ENCODE measurements at regions not wholly inside any gene's neighbourhood (a gene's known extent, or its start where the extent isn't known, plus 50 kb on each side); places are given as distances from the start of the nearest gene placed in this dataset.
A peak's percentile ranks its signal among the peaks of the same experiment; 100 is the strongest.

DNA sequence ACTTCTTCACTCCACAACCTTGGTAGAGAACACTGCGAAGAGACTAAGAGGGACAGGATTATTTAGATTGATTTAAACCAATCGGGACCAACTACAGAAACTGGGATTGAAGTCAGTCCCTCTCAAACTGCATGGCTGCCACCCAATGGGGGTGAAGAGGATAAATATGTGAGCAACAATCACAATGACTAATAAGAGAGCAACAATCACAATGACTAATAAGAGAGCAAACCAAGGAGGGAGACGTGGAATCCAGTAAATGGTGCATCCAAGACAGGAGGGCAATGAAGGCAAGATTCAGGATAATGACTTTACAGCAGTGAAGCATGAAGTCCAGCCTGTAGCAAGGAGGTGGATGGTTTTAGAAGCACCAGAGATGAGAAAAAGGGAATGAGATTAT is 322.8 kb downstream of the TTLL7 start:
- H3K9me2 ChIP-seq (replicated peaks; ENCODE audit: insufficient read depth, low read length): no peaks in the 10 kb centered on the region
- H3K36me3 ChIP-seq (ENCODE audit: insufficient read depth, low read length): no peaks in the 10 kb centered on the region
- H3K4me2 ChIP-seq (ENCODE audit: low read depth, low read length, poor library complexity, severe bottlenecking): no peak overlapping the region
- no peak overlapping the region for H3K9ac ChIP-seq (ENCODE audit: low read length)
- H3K27ac ChIP-seq (ENCODE audit: low read length): no peak overlapping the region
- H2AFZ ChIP-seq (ENCODE audit: low read length): no peak overlapping the region
- no peaks in the 10 kb centered on the region for H4K20me1 ChIP-seq (ENCODE audit: insufficient read depth, low read depth, low read length)
- no peaks in the 10 kb centered on the region for H3K79me2 ChIP-seq (ENCODE audit: low read length)
- H3K27me3 ChIP-seq (ENCODE audit: low read length): no peaks in the 10 kb centered on the region
- DNase-seq: no peak
- H3K4me1 ChIP-seq (ENCODE audit: low read length): no peaks in the 10 kb centered on the region
- H3K4me3 ChIP-seq (ENCODE audit: low read length): no peak overlapping the region
- H3K9me3 ChIP-seq (ENCODE audit: low read length): no peaks in the 10 kb centered on the region

DNA sequence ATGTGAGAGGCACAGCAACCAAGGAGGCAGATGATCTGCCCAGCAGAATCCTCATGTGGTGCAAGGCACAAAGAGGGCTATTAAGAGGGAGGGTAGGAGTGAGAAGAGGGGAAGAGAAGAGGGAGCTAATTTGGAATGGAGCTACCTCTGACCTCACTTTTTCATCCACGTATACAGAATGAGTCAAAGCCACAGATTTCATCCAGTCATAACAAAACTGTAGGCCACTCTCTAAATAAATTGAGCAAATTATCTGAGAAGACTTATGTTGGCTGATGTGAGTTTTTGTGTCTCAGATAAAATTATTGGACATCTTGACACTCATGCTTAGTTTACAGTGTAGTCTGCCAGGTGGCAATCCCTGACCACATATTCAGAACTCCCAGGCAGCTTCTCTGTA is 325.6 kb downstream of the TTLL7 start:
- Histone ChIP-seq H3K27ac (ENCODE audit: low read length) (no peak overlapping the region), H3K27me3 (ENCODE audit: low read length) (no peaks in the 10 kb centered on the region), H3K4me1 (ENCODE audit: low read length) (no peaks in the 10 kb centered on the region), H2AFZ (ENCODE audit: low read length) (no peak overlapping the region), H3K79me2 (ENCODE audit: low read length) (no peaks in the 10 kb centered on the region), H3K9me3 (ENCODE audit: low read length) (no peaks in the 10 kb centered on the region), H3K9ac (ENCODE audit: low read length) (no peak overlapping the region), H3K36me3 (ENCODE audit: insufficient read depth, low read length) (no peaks in the 10 kb centered on the region), H3K4me3 (ENCODE audit: low read length) (no peak overlapping the region), H3K4me2 (ENCODE audit: low read depth, low read length, poor library complexity, severe bottlenecking) (no peak overlapping the region), H4K20me1 (ENCODE audit: insufficient read depth, low read depth, low read length) (no peaks in the 10 kb centered on the region), H3K9me2 (replicated peaks; ENCODE audit: insufficient read depth, low read length) (no peaks in the 10 kb centered on the region; the same call in 1 of the 2 replicates)
- no peak for DNase-seq

DNA sequence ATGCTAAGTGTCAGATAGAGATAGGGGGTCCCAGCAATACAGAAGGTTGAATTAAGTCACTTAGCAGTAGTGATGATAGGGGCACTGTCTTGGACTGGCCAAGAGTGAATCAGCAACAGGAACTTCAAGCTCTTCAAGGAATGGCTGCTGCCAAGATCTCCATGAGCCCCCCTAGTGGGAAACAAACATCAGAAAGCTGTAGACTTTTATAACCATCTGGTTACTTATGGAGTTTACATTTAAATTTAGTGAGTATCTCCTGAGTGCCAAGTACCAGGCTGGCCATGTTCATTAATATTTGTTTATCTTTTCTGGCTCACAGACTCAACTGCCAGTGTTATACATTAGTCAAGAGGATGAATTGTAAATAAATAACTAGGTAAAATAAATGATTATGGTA is 327.3 kb downstream of the TTLL7 start:
- Histone ChIP-seq H3K4me1 (ENCODE audit: low read length) (no peaks in the 10 kb centered on the region), H2AFZ (ENCODE audit: low read length) (no peak overlapping the region), H4K20me1 (ENCODE audit: insufficient read depth, low read depth, low read length) (no peaks in the 10 kb centered on the region), H3K36me3 (ENCODE audit: insufficient read depth, low read length) (no peaks in the 10 kb centered on the region), H3K4me2 (ENCODE audit: low read depth, low read length, poor library complexity, severe bottlenecking) (no peak overlapping the region), H3K79me2 (ENCODE audit: low read length) (no peaks in the 10 kb centered on the region), H3K9me3 (ENCODE audit: low read length) (no peaks in the 10 kb centered on the region), H3K4me3 (ENCODE audit: low read length) (no peak overlapping the region), H3K27ac (ENCODE audit: low read length) (no peak overlapping the region), H3K27me3 (ENCODE audit: low read length) (no peaks in the 10 kb centered on the region), H3K9me2 (replicated peaks; ENCODE audit: insufficient read depth, low read length) (no peaks in the 10 kb centered on the region; the same call in 1 of the 2 replicates), H3K9ac (ENCODE audit: low read length) (no peak overlapping the region)
- DNase-seq: no peak

DNA sequence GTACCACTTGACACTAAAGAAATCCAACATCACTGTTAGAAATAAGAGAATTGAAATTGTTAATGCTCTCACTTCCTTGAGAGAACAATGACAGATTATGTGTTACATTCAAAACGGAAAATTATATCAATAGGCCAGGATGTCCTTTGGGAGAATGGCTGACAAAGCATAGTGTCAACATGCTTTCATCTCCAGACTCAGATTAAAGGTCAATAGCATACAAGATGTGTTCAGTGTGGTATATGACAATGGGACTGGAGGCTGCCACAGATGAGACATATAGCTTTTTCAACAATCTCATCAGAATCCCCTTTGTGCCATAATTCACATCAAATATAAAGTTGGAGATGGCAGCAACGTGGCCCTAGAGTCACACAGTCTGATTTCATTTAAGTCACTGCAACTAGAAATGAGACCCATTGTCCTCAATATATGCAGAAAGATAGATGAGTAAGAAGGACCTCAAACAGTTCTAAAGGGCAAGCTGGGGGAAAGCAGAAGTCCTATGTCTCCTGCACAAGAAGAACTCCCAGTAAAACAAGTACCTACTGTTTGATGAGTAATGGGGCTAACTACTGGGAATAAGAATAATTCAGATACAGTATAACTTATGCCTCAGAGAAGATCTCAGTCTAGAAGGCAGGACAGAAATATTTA is 327.9 kb downstream of the TTLL7 start:
- Histone ChIP-seq H3K4me3 (ENCODE audit: low read length) (no peak overlapping the region), H3K9ac (ENCODE audit: low read length) (no peak overlapping the region), H3K27me3 (ENCODE audit: low read length) (no peaks in the 10 kb centered on the region), H3K36me3 (ENCODE audit: insufficient read depth, low read length) (no peaks in the 10 kb centered on the region), H3K9me2 (replicated peaks; ENCODE audit: insufficient read depth, low read length) (no peaks in the 10 kb centered on the region; the same call in 1 of the 2 replicates), H3K79me2 (ENCODE audit: low read length) (no peaks in the 10 kb centered on the region), H4K20me1 (ENCODE audit: insufficient read depth, low read depth, low read length) (no peaks in the 10 kb centered on the region), H2AFZ (ENCODE audit: low read length) (no peak overlapping the region), H3K4me1 (ENCODE audit: low read length) (no peaks in the 10 kb centered on the region), H3K9me3 (ENCODE audit: low read length) (no peaks in the 10 kb centered on the region), H3K27ac (ENCODE audit: low read length) (no peak overlapping the region), H3K4me2 (ENCODE audit: low read depth, low read length, poor library complexity, severe bottlenecking) (no peak overlapping the region)
- DNase-seq: no peak

DNA sequence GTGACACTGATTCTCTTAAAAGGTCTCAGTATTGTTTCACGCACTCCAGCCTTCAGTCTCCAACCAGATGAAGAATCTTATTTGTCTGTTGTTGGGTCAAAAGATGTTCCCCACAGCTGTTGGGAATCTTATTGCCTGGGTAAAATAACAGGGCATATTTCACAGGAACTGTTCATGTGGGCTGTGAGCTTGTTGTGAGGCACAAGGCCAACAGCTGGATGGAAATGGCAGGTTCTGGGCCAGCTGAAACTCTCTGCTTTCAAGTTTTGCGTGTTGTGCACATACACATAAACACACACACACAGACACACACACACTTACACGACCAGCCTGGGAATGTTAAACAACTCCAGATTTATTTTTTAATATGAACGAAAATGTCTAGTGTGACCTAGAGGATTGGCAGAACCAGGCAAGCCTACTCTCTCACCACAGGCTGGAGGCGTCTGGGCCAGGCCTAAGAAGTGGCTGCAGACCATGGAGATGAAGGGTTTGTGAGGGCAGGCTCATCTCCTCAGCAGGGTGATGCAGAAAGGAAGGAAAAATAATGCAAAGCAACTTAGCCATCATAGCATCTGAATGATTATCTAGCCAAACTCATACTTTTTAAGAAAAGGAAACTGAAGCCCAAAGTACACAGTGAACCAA is 357.0 kb downstream of the TTLL7 start:
- peak overlapping the region; percentile 3; the same call in 1 of the 2 replicates for H2AFZ ChIP-seq (ENCODE audit: low read length)

DNA sequence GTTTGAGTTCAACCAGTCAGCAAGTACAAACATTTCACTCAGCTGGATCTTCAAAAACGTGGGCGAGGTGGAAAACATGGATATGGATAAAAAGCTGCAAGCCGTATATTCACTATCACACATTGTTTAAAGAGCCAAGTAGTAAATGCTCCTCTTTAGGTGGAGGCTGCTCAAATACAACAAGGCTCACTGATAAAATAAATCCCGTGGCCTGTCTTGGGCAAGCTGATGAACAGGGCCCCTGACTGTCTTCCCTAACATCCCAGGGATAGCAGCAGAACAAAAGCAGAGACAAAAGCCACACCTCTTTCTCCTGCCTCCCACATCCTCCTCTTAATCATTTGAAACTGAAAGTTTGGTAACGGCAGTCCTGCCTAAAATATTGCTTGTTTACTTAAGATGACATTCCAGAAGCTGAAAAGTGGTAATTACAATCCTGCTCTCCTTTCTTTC is 357.7 kb downstream of the TTLL7 start:
- Histone ChIP-seq H3K4me3 (ENCODE audit: low read length) (no peak overlapping the region), H3K4me1 (ENCODE audit: low read length) (no peaks in the 10 kb centered on the region)

More for the DNA sequence above, 357.0 kb downstream of the TTLL7 start:
- Histone ChIP-seq H3K36me3 (ENCODE audit: insufficient read depth, low read length) (no peaks in the 10 kb centered on the region), H3K4me3 (ENCODE audit: low read length) (no peak overlapping the region), H3K27ac (ENCODE audit: low read length) (no peak overlapping the region), H3K4me2 (ENCODE audit: low read depth, low read length, poor library complexity, severe bottlenecking) (peak overlapping the region; percentile 2), H3K27me3 (ENCODE audit: low read length) (no peaks in the 10 kb centered on the region), H3K79me2 (ENCODE audit: low read length) (no peaks in the 10 kb centered on the region), H4K20me1 (ENCODE audit: insufficient read depth, low read depth, low read length) (no peaks in the 10 kb centered on the region), H3K4me1 (ENCODE audit: low read length) (no peaks in the 10 kb centered on the region), H3K9ac (ENCODE audit: low read length) (no peak overlapping the region), H3K9me2 (replicated peaks; ENCODE audit: insufficient read depth, low read length) (no peaks in the 10 kb centered on the region), H3K9me3 (ENCODE audit: low read length) (no peaks in the 10 kb centered on the region)
- DNase-seq: no peak

DNA sequence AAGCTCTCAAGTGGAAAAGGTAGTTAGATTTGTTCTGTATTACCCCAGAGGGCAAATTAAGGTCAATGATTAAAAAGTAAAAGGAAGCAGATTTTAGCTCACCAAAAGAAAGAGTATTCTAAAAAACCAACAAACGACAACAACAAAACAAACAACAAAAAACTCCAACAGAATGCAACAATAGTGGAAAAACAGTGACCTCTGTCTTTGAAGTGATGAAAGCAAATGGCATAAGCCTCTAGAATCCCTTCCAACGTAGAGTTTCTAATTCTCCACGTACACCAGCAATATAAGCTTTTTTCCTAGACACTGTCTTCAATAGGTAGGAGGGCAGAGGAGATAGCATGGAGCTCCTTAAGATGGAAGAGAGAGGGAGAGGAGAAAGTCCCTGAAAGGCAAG is 359.1 kb downstream of the TTLL7 start:
- Histone ChIP-seq H3K9me2 (replicated peaks; ENCODE audit: insufficient read depth, low read length) (no peaks in the 10 kb centered on the region), H3K4me2 (ENCODE audit: low read depth, low read length, poor library complexity, severe bottlenecking) (no peak overlapping the region), H3K27me3 (ENCODE audit: low read length) (no peaks in the 10 kb centered on the region), H3K4me3 (ENCODE audit: low read length) (no peak overlapping the region), H4K20me1 (ENCODE audit: insufficient read depth, low read depth, low read length) (no peaks in the 10 kb centered on the region), H2AFZ (ENCODE audit: low read length) (no peak overlapping the region), H3K4me1 (ENCODE audit: low read length) (no peaks in the 10 kb centered on the region), H3K79me2 (ENCODE audit: low read length) (no peaks in the 10 kb centered on the region), H3K9ac (ENCODE audit: low read length) (no peak overlapping the region), H3K36me3 (ENCODE audit: insufficient read depth, low read length) (no peaks in the 10 kb centered on the region), H3K27ac (ENCODE audit: low read length) (no peak overlapping the region), H3K9me3 (ENCODE audit: low read length) (no peaks in the 10 kb centered on the region)
- no peak for DNase-seq

More for the DNA sequence above, 357.7 kb downstream of the TTLL7 start:
- H3K36me3 ChIP-seq (ENCODE audit: insufficient read depth, low read length): no peaks in the 10 kb centered on the region
- DNase-seq: no peak
- H3K79me2 ChIP-seq (ENCODE audit: low read length): no peaks in the 10 kb centered on the region
- H3K27ac ChIP-seq (ENCODE audit: low read length): no peak overlapping the region
- H2AFZ ChIP-seq (ENCODE audit: low read length): peak overlapping the region; percentile 3; the same call in 1 of the 2 replicates
- peak overlapping the region; percentile 2 for H3K4me2 ChIP-seq (ENCODE audit: low read depth, low read length, poor library complexity, severe bottlenecking)
- H3K9ac ChIP-seq (ENCODE audit: low read length): no peak overlapping the region
- H3K9me3 ChIP-seq (ENCODE audit: low read length): no peaks in the 10 kb centered on the region
- no peaks in the 10 kb centered on the region for H4K20me1 ChIP-seq (ENCODE audit: insufficient read depth, low read depth, low read length)
- no peaks in the 10 kb centered on the region for H3K9me2 ChIP-seq (replicated peaks; ENCODE audit: insufficient read depth, low read length)
- no peaks in the 10 kb centered on the region for H3K27me3 ChIP-seq (ENCODE audit: low read length)

DNA sequence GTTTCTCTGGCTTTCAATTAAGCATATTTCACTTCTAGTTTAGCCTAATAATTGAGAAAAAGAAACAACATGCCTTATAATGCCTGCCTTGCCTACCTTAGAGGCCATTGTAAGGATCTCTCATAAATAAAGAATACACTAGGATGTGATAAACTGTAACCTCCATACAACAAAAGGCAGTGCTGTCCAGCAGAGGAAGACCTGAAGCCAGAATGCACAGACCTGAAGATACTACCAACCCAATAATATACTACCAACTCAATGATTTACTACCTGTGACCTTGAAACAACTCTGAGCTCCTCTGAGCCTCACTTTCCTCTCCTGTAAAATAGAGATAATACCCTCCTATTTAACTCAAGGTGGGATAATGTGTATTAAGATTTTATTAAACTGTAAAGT is 361.3 kb downstream of the TTLL7 start:
- no peak overlapping the region for H3K4me2 ChIP-seq (ENCODE audit: low read depth, low read length, poor library complexity, severe bottlenecking)
- H3K9me3 ChIP-seq (ENCODE audit: low read length): no peaks in the 10 kb centered on the region
- H4K20me1 ChIP-seq (ENCODE audit: insufficient read depth, low read depth, low read length): no peaks in the 10 kb centered on the region
- H3K9me2 ChIP-seq (replicated peaks; ENCODE audit: insufficient read depth, low read length): no peaks in the 10 kb centered on the region
- no peak overlapping the region for H2AFZ ChIP-seq (ENCODE audit: low read length)
- no peaks in the 10 kb centered on the region for H3K4me1 ChIP-seq (ENCODE audit: low read length)
- no peaks in the 10 kb centered on the region for H3K79me2 ChIP-seq (ENCODE audit: low read length)
- no peak for DNase-seq
- no peak overlapping the region for H3K27ac ChIP-seq (ENCODE audit: low read length)
- H3K27me3 ChIP-seq (ENCODE audit: low read length): no peaks in the 10 kb centered on the region
- H3K4me3 ChIP-seq (ENCODE audit: low read length): no peak overlapping the region
- H3K36me3 ChIP-seq (ENCODE audit: insufficient read depth, low read length): no peaks in the 10 kb centered on the region
- H3K9ac ChIP-seq (ENCODE audit: low read length): no peak overlapping the region
